Ishikawa (cell line): ENCODE measurements at regions not wholly inside any gene's neighbourhood (a gene's known extent, or its start where the extent isn't known, plus 50 kb on each side); places are given as distances from the start of the nearest gene placed in this dataset.

Source experiments
- CEBPB ChIP-seq: IDR thresholded peaks from 2 replicates; pipeline ENCODE4 v1.6.1; 2012
- CREB1 ChIP-seq: IDR thresholded peaks from 2 replicates; pipeline ENCODE4 v1.6.1; 2012; ENCODE audit warnings: low read depth
- EGR1 ChIP-seq: IDR thresholded peaks from 2 replicates; pipeline ENCODE4 v1.6.1; 2012
- EP300 ChIP-seq: IDR thresholded peaks from 2 replicates; pipeline ENCODE4 v1.6.1; 2012; ENCODE audit warnings: borderline replicate concordance
- FOXM1 ChIP-seq: IDR thresholded peaks from 2 replicates; pipeline ENCODE4 v1.6.1; 2012; ENCODE audit warnings: low read depth, borderline replicate concordance
- MAX ChIP-seq: IDR thresholded peaks from 2 replicates; pipeline ENCODE4 v1.6.1; 2012
- NFIC ChIP-seq: IDR thresholded peaks from 2 replicates; pipeline ENCODE4 v1.6.1; 2012
- RAD21 ChIP-seq: IDR thresholded peaks from 2 replicates; pipeline ENCODE4 v1.6.1; 2012; ENCODE audit warnings: low read depth
- TAF1 ChIP-seq: IDR thresholded peaks from 2 replicates; pipeline ENCODE4 v1.6.1; 2012; ENCODE audit warnings: low read depth, mild to moderate bottlenecking
- TCF12 ChIP-seq: IDR thresholded peaks from 2 replicates; pipeline ENCODE4 v1.6.1; 2012; ENCODE audit warnings: low read depth
- TEAD4 ChIP-seq: IDR thresholded peaks from 2 replicates; pipeline ENCODE4 v1.6.1; 2012
- USF1 ChIP-seq: IDR thresholded peaks from 2 replicates; pipeline ENCODE4 v1.6.1; 2012
- YY1 ChIP-seq: IDR thresholded peaks from 2 replicates; pipeline ENCODE4 v1.6.1; 2012; ENCODE audit warnings: low read depth
- ZBTB7A ChIP-seq: IDR thresholded peaks from 2 replicates; pipeline ENCODE4 v1.6.1; 2012; ENCODE audit warnings: low read depth
- TF ChIP-seq, protein P1 (sequence below): IDR thresholded peaks from 2 replicates; pipeline ENCODE4 v1.6.1; 2012; ENCODE audit warnings: low read depth, mild to moderate bottlenecking

- no peak for TF ChIP-seq TAF1
- TF ChIP-seq TCF12, result no peak
- no peak for TF ChIP-seq MAX
- no peak for TF ChIP-seq ZBTB7A
- TF ChIP-seq EP300, result no peak
- TF ChIP-seq TEAD4, result no peak
- TF ChIP-seq, protein P1, sequence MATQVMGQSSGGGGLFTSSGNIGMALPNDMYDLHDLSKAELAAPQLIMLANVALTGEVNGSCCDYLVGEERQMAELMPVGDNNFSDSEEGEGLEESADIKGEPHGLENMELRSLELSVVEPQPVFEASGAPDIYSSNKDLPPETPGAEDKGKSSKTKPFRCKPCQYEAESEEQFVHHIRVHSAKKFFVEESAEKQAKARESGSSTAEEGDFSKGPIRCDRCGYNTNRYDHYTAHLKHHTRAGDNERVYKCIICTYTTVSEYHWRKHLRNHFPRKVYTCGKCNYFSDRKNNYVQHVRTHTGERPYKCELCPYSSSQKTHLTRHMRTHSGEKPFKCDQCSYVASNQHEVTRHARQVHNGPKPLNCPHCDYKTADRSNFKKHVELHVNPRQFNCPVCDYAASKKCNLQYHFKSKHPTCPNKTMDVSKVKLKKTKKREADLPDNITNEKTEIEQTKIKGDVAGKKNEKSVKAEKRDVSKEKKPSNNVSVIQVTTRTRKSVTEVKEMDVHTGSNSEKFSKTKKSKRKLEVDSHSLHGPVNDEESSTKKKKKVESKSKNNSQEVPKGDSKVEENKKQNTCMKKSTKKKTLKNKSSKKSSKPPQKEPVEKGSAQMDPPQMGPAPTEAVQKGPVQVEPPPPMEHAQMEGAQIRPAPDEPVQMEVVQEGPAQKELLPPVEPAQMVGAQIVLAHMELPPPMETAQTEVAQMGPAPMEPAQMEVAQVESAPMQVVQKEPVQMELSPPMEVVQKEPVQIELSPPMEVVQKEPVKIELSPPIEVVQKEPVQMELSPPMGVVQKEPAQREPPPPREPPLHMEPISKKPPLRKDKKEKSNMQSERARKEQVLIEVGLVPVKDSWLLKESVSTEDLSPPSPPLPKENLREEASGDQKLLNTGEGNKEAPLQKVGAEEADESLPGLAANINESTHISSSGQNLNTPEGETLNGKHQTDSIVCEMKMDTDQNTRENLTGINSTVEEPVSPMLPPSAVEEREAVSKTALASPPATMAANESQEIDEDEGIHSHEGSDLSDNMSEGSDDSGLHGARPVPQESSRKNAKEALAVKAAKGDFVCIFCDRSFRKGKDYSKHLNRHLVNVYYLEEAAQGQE, result no peak
- no peak for TF ChIP-seq YY1
- no peak for TF ChIP-seq CREB1
- no peak for TF ChIP-seq USF1
- TF ChIP-seq FOXM1, result no peak
These were observed 277.1 kb downstream of the RASSF9 start for GRCh38 chr12:85559127-85559526.

GRCh38 chr12:85559536-85559935 lies 276.7 kb downstream of the RASSF9 start:
- TF ChIP-seq TCF12 (no peak), NFIC (no peak), CREB1 (no peak), ZBTB7A (no peak), TEAD4 (no peak)

- TF ChIP-seq USF1, result no peak
- no peak for TF ChIP-seq RAD21
These were observed 273.4 kb downstream of the RASSF9 start for GRCh38 chr12:85562765-85563164.

DNA sequence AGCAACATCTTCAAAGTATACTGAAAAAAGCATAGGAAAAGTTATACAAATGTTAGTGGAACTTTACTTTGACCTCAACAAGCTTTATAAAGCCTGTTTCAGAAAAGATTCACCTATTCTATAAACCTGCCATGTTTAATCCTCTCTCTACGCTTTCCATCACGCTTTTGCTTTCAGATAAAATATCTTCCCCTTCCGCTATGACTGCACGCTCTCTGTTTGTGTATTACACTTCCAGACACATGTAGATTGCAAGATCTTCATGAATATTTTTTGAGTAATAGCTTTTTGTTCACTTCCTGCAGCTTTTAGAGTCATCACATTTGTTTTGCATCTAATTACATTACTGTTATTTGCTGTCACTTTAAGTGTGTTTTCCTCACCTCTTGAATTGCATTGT lies 271.4 kb downstream of the RASSF9 start:
- TF ChIP-seq TEAD4, result no peak
- TF ChIP-seq FOXM1, result no peak
- TF ChIP-seq ZBTB7A, result no peak
- no peak for TF ChIP-seq CREB1
- no peak for TF ChIP-seq CEBPB

- no peak for TF ChIP-seq USF1
- TF ChIP-seq TCF12, result no peak
- TF ChIP-seq CEBPB, result no peak
These were observed 267.7 kb downstream of the RASSF9 start for GRCh38 chr12:85568395-85569103.

DNA sequence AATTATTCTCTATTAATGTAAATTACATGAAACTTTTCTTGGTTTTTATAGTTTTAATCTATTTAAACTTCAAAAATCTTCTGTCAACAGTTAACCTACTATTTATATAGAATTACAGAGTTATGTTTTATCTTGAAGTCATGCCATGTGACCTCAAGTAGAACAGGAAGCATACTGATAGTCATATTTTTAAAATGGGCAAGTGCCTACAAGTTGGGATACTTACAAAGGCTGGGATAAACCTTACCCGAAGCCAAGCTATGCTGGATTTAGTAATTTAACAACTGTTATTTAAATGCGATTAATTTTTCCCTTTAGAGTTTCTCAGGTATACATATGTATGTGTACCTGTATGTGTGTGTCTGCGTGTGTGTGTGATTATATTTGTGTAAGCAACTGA lies 266.9 kb downstream of the RASSF9 start:
- TF ChIP-seq FOXM1 (no peak), TAF1 (no peak), CEBPB (no peak), TCF12 (no peak), USF1 (no peak), EP300 (no peak), EGR1 (no peak), MAX (no peak), YY1 (no peak), NFIC (no peak), TEAD4 (no peak), RAD21 (no peak), ZBTB7A (no peak), CREB1 (no peak)
- TF ChIP-seq, protein P1, result no peak
